ENCODE measurements at regions not wholly inside any gene's neighbourhood (a gene's known extent, or its start where the extent isn't known, plus 50 kb on each side); places are given as distances from the start of the nearest gene placed in this dataset.
"Not testable (repeated sequence)": the region's sequence is repeated elsewhere in the genome, so short reads cannot be mapped to it uniquely, and the experiment has no call there.

GRCh38 chr9:78986446-78986845, 585.3 kb upstream of the TLE4 start:
- no peak for DNase-seq

- DNase-seq: no peak
These were observed 582.6 kb upstream of the TLE4 start for GRCh38 chr9:78989031-78989658.

- no peak for DNase-seq
These were observed 577.3 kb upstream of the TLE4 start for GRCh38 chr9:78994471-78994870.

GRCh38 chr9:78994974-78995373, 576.8 kb upstream of the TLE4 start:
- not testable (repeated sequence) for DNase-seq

GRCh38 chr9:78997296-78997695, 574.5 kb upstream of the TLE4 start:
- no peak for DNase-seq

GRCh38 chr9:79000230-79001002, 571.3 kb upstream of the TLE4 start:
- no peak for DNase-seq

- DNase-seq: no peak
These were observed 570.8 kb upstream of the TLE4 start for GRCh38 chr9:79001012-79001411.

GRCh38 chr9:79003514-79003913, 568.3 kb upstream of the TLE4 start:
- DNase-seq: no peak

- DNase-seq: no peak
These were observed 567.7 kb upstream of the TLE4 start for GRCh38 chr9:79004032-79004431.

- no peak for DNase-seq
These were observed 565.2 kb upstream of the TLE4 start for GRCh38 chr9:79006546-79006945.

GRCh38 chr9:79007701-79008483, 563.9 kb upstream of the TLE4 start:
- DNase-seq: no peak

GRCh38 chr9:79008916-79009315, 562.8 kb upstream of the TLE4 start:
- DNase-seq: no peak

- no peak for DNase-seq
These were observed 560.3 kb upstream of the TLE4 start for GRCh38 chr9:79011461-79011860.

GRCh38 chr9:79012561-79012960, 559.2 kb upstream of the TLE4 start:
- DNase-seq: no peak

GRCh38 chr9:79013715-79014610, 557.8 kb upstream of the TLE4 start:
- no peak for DNase-seq

- DNase-seq: no peak
These were observed 556.7 kb upstream of the TLE4 start for GRCh38 chr9:79014929-79015699.

- DNase-seq: no peak
These were observed 555.8 kb upstream of the TLE4 start for GRCh38 chr9:79015951-79016350.

GRCh38 chr9:79020276-79020675, 551.5 kb upstream of the TLE4 start:
- no peak for DNase-seq

- DNase-seq: no peak
These were observed 550.7 kb upstream of the TLE4 start for GRCh38 chr9:79021084-79021483.

GRCh38 chr9:79023134-79023580, 548.6 kb upstream of the TLE4 start:
- no peak for DNase-seq

- no peak for DNase-seq
These were observed 545.4 kb upstream of the TLE4 start for GRCh38 chr9:79026316-79026715.

- DNase-seq: no peak
These were observed 543.7 kb upstream of the TLE4 start for GRCh38 chr9:79028101-79028500.
